Activated naive CD8-positive, alpha-beta T cell treated with anti-CD3 and anti-CD28 coated beads for 36 hours (primary cell): ENCODE measurements at regions not wholly inside any gene's neighbourhood (a gene's known extent, or its start where the extent isn't known, plus 50 kb on each side); places are given as distances from the start of the nearest gene placed in this dataset.
"Not testable (repeated sequence)": the region's sequence is repeated elsewhere in the genome, so short reads cannot be mapped to it uniquely, and the experiment has no call there.

ENCODE experiments used
- DNase-seq: peaks from one replicate; pipeline ENCODE4 v3.0.0; 2021
- H3K27ac Mint-ChIP-seq: one replicate; pipeline ENCODE4 v1.8.0; 2022; ENCODE audit warnings: mild to moderate bottlenecking, moderate library complexity, mixed read lengths
- H3K27me3 Mint-ChIP-seq: one replicate; pipeline ENCODE4 v1.8.0; 2022; ENCODE audit warnings: mild to moderate bottlenecking, mixed read lengths
- H3K36me3 Mint-ChIP-seq: one replicate; pipeline ENCODE4 v1.8.0; 2021; ENCODE audit warnings: mild to moderate bottlenecking, mixed read lengths
- H3K4me1 Mint-ChIP-seq: one replicate; pipeline ENCODE4 v1.8.0; 2021; ENCODE audit warnings: mixed read lengths
- H3K4me3 Mint-ChIP-seq: one replicate; pipeline ENCODE4 v1.8.0; 2022; ENCODE audit warnings: mild to moderate bottlenecking, moderate library complexity, mixed read lengths
- H3K9me3 Mint-ChIP-seq: one replicate; pipeline ENCODE4 v1.8.0; 2022; ENCODE audit warnings: mixed read lengths

DNA sequence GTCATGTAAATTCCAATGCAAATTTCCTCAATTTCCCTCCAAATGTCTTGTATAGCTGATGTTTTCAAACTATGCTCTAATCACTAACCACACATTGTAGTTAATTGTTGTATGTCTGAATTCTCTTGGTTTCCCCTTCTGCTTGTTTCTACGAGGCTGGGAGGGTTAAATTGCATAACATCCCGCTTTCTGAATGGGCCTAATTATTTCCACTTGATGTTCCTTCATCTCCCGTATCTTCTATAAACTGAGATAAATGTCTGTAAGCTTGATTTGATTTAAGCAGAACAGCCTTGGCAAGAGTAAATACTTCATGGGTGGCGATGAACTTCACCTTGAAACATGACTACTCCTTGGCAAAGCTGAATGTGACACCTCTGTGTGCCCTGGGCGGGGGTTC is 72.2 kb downstream of the SERINC2 start:
- Mint-ChIP-seq H3K9me3 (peaks cover 5% of the 10 kb centered on the region), H3K4me1 (no peaks in the 10 kb centered on the region), H3K4me3 (no peak overlapping the region), H3K27ac (no peak overlapping the region), H3K36me3 (no peaks in the 10 kb centered on the region), H3K27me3 (peaks cover 4% of the 10 kb centered on the region)
- DNase-seq: no peak

DNA sequence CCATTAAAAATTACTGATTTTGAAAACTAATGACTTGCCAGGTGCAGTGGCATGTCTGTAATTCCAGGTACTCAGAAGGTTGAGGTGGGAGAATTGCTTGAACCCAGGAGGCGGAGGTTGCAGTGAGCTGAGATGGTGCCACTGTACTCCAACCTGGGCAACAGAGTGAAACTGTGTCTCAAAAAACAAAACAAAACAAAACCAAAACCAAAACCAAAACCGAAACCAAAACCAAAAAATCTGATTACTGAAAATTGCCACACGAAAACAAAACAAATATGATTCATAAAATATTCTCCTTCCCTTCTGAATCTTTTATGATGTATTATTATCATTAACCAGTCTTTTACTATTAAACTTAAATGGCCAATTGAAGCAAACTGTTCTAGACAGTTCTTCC is 74.1 kb downstream of the SERINC2 start:
- Mint-ChIP-seq H3K9me3 (no peaks in the 10 kb centered on the region), H3K27me3 (no peaks in the 10 kb centered on the region), H3K4me3 (no peak overlapping the region), H3K27ac (no peak overlapping the region), H3K4me1 (no peaks in the 10 kb centered on the region), H3K36me3 (no peaks in the 10 kb centered on the region)
- no peak for DNase-seq

DNA sequence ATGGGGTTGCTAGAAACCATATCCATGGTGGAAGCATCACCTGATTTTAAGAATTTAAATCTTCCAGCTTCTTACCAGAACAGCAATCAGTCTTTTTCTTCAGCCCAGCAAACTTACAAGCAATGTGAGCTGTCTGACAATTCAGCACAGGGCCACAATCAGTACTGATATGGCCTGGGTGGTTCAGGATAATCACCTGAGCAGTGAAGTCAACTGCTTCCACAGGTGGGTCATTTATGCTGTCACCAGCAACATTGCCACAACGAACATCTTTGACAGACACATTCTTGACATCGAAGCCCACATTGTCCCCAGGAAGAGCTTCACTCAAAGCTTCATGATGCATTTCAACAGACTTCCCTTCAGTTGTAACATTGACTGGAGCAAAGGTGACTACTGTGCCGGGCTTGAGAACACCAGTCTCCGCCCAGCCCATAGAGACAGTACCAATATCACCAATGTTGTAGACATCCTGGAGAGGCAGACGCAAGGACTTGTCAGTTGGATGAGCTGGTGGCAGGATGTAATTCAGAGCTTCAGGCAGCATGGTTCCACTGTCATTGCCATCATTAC is 74.8 kb downstream of the SERINC2 start:
- H3K4me1 Mint-ChIP-seq: no peaks in the 10 kb centered on the region
- no peaks in the 10 kb centered on the region for H3K9me3 Mint-ChIP-seq
- no peak overlapping the region for H3K27ac Mint-ChIP-seq
- no peak for DNase-seq
- H3K36me3 Mint-ChIP-seq: no peaks in the 10 kb centered on the region
- no peak overlapping the region for H3K4me3 Mint-ChIP-seq
- H3K27me3 Mint-ChIP-seq: no peaks in the 10 kb centered on the region

DNA sequence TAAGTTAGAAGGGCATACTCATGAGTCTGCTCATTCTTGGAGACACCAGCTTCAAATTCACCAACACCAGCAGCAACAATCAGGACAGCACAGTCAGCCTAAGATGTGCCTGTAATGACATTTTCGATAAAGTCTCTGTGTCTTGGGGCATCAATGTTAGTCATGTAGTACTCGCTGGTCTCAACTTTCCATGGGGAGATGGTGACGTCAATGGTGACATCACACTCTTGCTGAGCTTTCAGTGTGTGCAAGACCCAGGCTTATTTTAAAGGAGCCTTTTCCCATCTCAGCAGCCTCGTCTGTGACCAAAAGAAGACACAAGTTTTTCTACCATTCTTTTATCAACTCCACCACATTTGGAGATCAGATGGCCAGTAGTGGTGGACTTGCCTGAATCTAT is 75.5 kb downstream of the SERINC2 start:
- Mint-ChIP-seq H3K4me1 (no peaks in the 10 kb centered on the region), H3K27ac (no peak overlapping the region), H3K9me3 (no peaks in the 10 kb centered on the region), H3K4me3 (no peak overlapping the region), H3K27me3 (no peaks in the 10 kb centered on the region), H3K36me3 (no peaks in the 10 kb centered on the region)
- no peak for DNase-seq

DNA sequence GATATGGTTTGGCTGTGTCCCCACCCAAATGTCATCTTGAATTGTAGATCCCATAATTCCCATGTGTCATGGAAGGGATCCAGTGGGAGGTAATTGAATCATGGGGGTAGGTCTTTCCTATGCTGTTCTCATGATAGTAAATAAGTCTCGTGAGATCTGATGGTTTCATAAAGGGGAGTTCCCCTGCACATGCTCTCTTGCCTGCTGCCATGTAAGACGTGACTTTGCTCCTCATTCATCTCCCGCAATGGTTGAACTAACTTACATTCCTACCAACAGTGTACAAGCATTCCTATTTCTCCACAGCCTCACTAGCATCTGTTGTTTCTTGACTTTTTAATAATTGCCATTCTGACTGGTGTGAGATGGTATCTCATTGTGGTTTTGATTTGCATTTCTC is 76.6 kb downstream of the SERINC2 start:
- not testable (repeated sequence) for H3K4me1 Mint-ChIP-seq, H3K27ac Mint-ChIP-seq, H3K27me3 Mint-ChIP-seq, H3K9me3 Mint-ChIP-seq, H3K36me3 Mint-ChIP-seq, H3K4me3 Mint-ChIP-seq, DNase-seq

DNA sequence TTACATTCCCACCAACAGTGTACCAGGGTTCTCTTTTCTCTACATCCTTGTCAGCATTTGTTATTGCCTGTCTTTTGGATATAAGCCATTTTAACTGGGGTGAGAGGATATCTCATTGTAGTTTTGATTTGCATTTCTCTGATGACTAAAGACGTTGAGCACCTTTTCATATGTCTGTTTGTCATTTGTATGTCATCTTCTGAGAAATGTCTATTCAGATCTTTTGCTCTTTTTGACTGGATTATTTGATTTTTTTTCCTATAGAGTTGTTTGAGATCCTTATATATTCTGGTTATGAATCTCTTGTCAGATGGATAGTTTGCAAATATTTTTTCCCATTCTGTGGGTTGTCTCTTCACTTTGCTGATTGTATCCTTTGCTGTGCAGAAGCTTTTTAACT is 77.6 kb downstream of the SERINC2 start:
- not testable (repeated sequence) for H3K9me3 Mint-ChIP-seq, H3K27me3 Mint-ChIP-seq, H3K4me3 Mint-ChIP-seq, H3K27ac Mint-ChIP-seq, H3K36me3 Mint-ChIP-seq, DNase-seq, H3K4me1 Mint-ChIP-seq

DNA sequence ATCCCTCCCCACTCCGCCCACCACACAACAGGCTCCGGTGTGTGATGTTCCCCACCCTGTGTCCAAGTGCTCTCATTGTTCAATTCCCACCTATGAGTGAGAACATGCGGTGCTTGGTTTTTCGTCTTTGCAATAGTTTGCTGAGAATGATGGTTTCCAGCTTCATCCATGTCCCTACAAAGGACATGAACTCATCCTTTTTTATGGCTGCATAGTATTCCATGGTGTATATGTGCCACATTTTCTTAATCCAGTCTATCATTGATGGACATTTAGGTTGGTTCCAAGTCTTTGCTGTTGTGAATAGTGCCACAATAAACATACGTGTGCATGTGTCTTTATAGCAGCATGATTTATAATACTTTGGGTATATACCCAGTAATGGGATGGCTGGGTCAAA is 81.0 kb upstream of the TINAGL1 start:
- H3K9me3 Mint-ChIP-seq, H3K27me3 Mint-ChIP-seq, H3K4me3 Mint-ChIP-seq, H3K36me3 Mint-ChIP-seq, H3K27ac Mint-ChIP-seq, DNase-seq, H3K4me1 Mint-ChIP-seq: not testable (repeated sequence)

DNA sequence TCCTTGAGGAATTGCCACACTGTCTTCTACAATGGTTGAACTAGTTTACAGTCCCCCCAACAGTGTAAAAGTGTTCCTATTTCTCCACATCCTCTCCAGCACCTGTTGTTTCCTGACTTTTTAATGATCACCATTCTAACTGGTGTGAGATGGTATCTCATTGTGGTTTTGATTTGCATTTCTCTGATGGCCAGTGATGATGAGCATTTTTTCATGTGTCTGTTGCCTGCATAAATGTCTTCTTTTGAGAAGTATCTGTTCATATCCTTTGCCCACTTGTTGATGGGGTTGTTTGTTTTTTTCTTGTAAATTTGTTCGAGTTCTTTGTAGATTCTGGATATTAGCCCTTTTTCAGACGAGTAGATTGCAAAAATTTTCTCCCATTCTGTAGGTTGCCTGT is 80.5 kb upstream of the TINAGL1 start:
- H3K4me3 Mint-ChIP-seq, H3K27ac Mint-ChIP-seq, H3K4me1 Mint-ChIP-seq, H3K27me3 Mint-ChIP-seq, DNase-seq, H3K9me3 Mint-ChIP-seq, H3K36me3 Mint-ChIP-seq: not testable (repeated sequence)

DNA sequence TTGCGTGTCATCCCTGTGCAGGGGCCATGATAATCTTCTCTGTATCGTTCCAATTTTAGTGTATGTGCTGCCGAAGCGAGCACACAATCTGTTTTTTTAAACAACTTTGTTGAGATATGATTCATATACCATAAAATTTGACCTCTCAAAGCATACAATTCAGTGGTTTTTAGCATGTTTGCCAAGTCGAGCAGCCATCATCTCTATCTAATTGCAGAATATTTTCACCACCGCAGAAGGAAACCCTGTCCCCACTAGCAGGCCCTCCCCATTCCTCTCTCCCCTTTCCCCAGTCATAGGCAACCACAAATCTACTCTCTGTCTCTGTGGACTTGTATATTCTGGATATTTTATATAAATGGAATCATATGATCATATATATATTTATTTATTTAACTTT is 78.7 kb upstream of the TINAGL1 start:
- Mint-ChIP-seq H3K4me1 (no peaks in the 10 kb centered on the region), H3K36me3 (no peaks in the 10 kb centered on the region), H3K4me3 (no peak overlapping the region), H3K27me3 (no peaks in the 10 kb centered on the region), H3K27ac (no peak overlapping the region), H3K9me3 (no peaks in the 10 kb centered on the region)
- DNase-seq: no peak

DNA sequence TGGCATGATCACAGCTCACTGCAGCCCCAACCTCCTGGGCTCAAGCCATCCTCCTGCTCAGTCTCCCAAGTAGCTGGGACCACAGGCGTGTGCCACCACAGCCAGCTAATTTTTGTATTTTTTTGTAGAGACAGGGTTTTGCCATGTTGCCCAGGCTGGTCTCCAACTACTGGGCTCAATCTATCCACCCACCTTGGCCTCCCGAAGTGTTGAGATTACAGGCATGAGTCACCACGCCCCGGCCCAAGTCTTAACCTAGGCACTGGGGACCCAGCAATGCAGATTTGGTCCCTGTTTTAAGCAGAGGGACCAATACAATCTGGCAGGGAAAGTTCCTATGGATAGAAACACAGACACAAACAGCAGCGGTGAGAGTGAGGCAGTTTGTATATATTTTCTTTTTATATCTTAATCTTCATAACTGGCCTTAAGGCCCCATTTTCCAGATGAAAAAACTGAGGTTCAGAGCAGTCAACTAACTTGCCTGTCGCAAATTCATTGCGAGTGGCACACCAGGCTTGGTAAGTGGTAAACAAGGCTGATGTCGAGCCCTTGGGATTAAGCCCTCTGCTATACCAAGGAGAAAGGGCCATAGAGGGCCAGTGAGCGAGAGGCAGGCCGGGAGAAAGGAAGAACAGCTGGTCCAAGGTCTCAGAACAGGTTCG is 77.8 kb upstream of the TINAGL1 start:
- H3K4me3 Mint-ChIP-seq: no peak overlapping the region
- no peak overlapping the region for H3K27ac Mint-ChIP-seq
- no peaks in the 10 kb centered on the region for H3K9me3 Mint-ChIP-seq
- DNase-seq: no peak
- no peaks in the 10 kb centered on the region for H3K36me3 Mint-ChIP-seq
- H3K4me1 Mint-ChIP-seq: no peaks in the 10 kb centered on the region
- no peaks in the 10 kb centered on the region for H3K27me3 Mint-ChIP-seq

DNA sequence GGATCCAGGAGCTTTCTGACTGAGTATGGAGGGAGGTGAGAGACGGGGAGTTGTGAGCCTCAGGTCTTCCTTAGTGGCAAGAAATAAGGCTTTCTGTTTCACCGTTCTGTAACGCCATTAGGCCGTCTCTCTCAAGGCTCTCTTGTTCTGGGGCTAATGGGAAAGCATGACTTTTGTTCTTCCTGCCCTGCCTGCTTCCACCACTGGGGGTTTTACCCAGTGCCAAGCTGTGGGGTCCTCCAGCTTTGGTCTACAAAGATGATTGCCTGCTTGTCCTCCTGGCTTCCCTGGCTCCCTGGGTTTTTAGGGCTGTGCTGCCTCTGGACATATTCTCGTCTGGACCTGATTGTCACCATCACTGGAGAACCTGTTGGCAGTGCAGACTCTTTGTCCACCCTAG is 74.8 kb upstream of the TINAGL1 start:
- no peak for DNase-seq
- Mint-ChIP-seq H3K4me3 (no peak overlapping the region), H3K4me1 (peaks cover 12% of the 10 kb centered on the region), H3K27me3 (no peaks in the 10 kb centered on the region), H3K36me3 (no peaks in the 10 kb centered on the region), H3K9me3 (no peaks in the 10 kb centered on the region), H3K27ac (no peak overlapping the region)

DNA sequence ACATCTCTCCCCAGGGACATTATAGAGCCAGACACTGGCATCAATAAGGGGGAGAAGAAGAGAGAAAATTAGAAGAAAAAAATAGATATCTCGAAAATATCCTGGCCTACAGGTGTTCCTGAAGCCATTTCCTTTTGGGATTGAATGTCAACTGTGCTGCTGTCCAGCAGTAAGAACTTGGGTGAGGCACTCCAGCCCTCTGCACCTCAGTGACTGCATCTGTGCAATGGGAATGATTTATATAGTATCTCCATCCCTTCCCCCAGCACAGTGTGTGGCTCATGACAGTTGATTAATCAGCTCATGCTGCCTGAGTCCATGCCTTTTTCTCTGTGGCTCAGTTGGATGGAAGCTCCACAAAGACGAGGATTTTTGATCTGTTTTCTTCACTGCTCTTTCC is 74.1 kb upstream of the TINAGL1 start:
- H3K4me1 Mint-ChIP-seq: peaks cover 12% of the 10 kb centered on the region
- no peak for DNase-seq
- no peak overlapping the region for H3K4me3 Mint-ChIP-seq
- no peaks in the 10 kb centered on the region for H3K27me3 Mint-ChIP-seq
- no peak overlapping the region for H3K27ac Mint-ChIP-seq
- H3K36me3 Mint-ChIP-seq: no peaks in the 10 kb centered on the region
- H3K9me3 Mint-ChIP-seq: no peaks in the 10 kb centered on the region

DNA sequence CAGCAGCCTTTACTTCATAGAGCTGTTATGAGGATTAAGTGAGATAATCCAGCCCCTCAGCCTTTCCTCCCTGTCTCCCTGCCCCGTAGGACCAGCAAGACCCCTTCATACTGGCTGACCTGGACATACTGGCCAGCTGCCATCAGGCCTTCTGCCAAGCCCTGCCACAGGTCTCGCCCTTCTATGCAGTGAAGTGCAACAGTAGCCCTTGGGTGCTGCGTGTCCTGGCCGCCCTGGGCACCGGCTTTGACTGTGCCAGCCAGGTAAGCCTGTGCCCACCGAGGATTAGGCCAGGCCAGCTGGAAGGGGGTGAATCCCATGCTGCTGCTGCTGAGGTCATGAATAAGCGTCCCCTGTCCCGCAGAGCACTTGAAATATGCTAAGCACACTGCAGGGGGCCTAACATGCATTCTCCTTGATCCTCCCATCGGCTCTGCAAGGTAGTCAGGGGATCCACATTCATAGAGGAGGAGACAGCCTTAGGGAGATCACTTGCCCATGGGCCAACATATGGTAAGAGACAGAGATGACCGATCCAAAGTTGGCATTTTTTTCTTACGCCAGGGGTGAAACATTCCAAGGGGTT is 73.3 kb upstream of the TINAGL1 start:
- Mint-ChIP-seq H3K36me3 (no peaks in the 10 kb centered on the region), H3K4me3 (no peak overlapping the region), H3K4me1 (peaks cover 12% of the 10 kb centered on the region)

DNA sequence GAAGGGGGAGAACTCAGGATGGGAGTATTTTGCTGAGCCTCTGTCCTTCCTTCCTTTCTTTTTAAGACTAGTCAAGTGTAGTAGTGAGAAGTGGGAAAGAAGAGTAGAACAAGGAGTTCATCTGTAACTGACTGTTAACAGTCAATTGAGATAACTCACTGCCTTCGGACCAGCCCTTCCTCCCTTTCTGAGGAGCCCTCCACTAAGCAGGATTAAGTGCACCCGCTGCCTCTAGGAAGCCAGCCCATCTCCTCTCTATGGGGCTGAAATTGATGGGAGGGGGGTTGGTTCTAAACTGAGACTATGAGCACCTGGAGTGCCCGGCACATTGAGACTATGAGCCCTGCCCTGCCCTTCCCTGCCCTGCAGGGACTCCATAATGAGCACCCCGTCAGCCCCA is 72.7 kb upstream of the TINAGL1 start:
- Mint-ChIP-seq H3K27me3 (no peaks in the 10 kb centered on the region), H3K4me3 (no peak overlapping the region), H3K4me1 (peaks cover 12% of the 10 kb centered on the region), H3K36me3 (no peaks in the 10 kb centered on the region), H3K27ac (no peak overlapping the region), H3K9me3 (no peaks in the 10 kb centered on the region)
- DNase-seq: no peak

More for the DNA sequence above, 73.3 kb upstream of the TINAGL1 start:
- H3K27ac Mint-ChIP-seq: no peak overlapping the region
- DNase-seq: no peak
- no peaks in the 10 kb centered on the region for H3K9me3 Mint-ChIP-seq
- no peaks in the 10 kb centered on the region for H3K27me3 Mint-ChIP-seq

DNA sequence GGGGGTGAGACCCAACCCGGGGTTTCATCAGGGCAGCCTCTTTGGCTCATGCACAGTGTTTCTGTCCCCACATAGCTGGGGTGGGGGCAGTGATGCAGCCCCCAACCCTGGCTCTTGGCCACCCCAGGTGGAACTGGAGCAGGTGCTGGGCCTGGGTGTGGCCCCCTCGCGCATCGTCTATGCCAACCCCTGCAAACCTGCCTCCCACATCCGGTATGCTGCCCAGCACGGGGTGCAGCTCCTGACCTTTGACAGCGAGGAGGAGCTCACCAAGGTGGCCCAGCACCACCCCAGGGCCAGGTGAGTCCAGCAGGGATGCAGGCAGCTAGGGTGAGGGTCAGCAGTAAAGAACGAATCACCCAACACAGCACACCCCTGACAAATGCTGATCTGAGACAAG is 72.3 kb upstream of the TINAGL1 start:
- DNase-seq: no peak
- Mint-ChIP-seq H3K4me1 (peaks cover 13% of the 10 kb centered on the region), H3K4me3 (no peak overlapping the region), H3K36me3 (no peaks in the 10 kb centered on the region), H3K27me3 (no peaks in the 10 kb centered on the region), H3K27ac (no peak overlapping the region), H3K9me3 (no peaks in the 10 kb centered on the region)

DNA sequence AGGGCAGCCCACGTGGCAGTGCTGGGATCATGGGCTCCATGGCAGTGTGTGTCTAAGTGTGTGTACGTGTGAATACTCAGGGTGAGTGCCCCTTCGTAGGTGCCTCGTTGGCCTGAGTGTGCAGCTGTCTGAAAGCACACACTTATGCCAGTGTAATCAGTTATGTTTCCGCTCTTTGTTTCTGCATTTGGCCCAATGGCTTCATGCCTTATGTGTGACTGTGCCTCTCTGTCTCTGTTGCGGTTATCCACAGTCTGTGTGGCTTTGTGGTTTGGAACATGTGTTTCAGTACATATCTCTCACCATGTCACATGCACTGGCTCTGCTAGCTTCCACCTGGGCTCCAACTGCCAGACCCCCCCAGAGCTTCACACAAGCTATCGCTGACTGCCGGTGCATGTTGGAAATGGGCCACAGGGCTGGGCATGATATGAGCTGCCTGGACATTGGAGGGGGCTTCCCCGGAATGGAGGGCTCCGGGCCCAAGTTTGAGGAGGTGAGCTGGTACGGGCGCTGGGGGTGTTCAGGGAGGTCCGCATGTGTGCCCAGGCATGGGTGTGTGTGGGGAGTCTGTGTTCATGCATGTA is 70.3 kb upstream of the TINAGL1 start:
- H3K4me3 Mint-ChIP-seq: no peak overlapping the region
- H3K36me3 Mint-ChIP-seq: no peaks in the 10 kb centered on the region
- no peaks in the 10 kb centered on the region for H3K27me3 Mint-ChIP-seq
- no peak overlapping the region for H3K27ac Mint-ChIP-seq
- no peaks in the 10 kb centered on the region for H3K9me3 Mint-ChIP-seq
- peak; percentile 43 for DNase-seq
- peaks cover 18% of the 10 kb centered on the region for H3K4me1 Mint-ChIP-seq
